ENCODE measurements at regions not wholly inside any gene's neighbourhood (a gene's known extent, or its start where the extent isn't known, plus 50 kb on each side); places are given as distances from the start of the nearest gene placed in this dataset.

GRCh38 chr5:107799306-107799705 is 128.6 kb upstream of the EFNA5 start:
- H3K4me3 Mint-ChIP-seq: no peak overlapping the region

GRCh38 chr5:107796797-107797196 is 126.1 kb upstream of the EFNA5 start:
- H4K20me1 ChIP-seq (ENCODE audit: insufficient read depth, low read length): no peaks in the 10 kb centered on the region
- H3K36me3 ChIP-seq (replicated peaks in 1 of 2; ENCODE audit: control insufficient read depth in 1 of 2, insufficient read depth in 2 of 2, low read length in 2 of 2): no peaks in the 10 kb centered on the region
- no CpG with 5 or more reads among the region's 3 CpGs for WGBS (ENCODE audit: insufficient coverage)
- H2AFZ ChIP-seq (ENCODE audit: insufficient read depth, low read depth, low read length, poor library complexity, severe bottlenecking): no peak overlapping the region
- H3K4me3 ChIP-seq (replicated peaks in 1 of 3; ENCODE audit: low read depth in 2 of 3, low read length in 3 of 3): no peak overlapping the region
- no peaks in the 10 kb centered on the region for H3K27me3 ChIP-seq (ENCODE audit: control insufficient read depth in 2 of 2, insufficient read depth in 2 of 2, low read length in 2 of 2)
- intact Hi-C loops (cut with micrococcal nuclease): no loop called here
- DNase-seq: no peak
- no peak overlapping the region for H3K9ac ChIP-seq (ENCODE audit: insufficient read depth, low read length, poor library complexity, severe bottlenecking)
- no peaks in the 10 kb centered on the region for H3K4me1 ChIP-seq (ENCODE audit: control insufficient read depth in 1 of 2, insufficient read depth in 2 of 2, low read length in 2 of 2)
- Mint-ChIP-seq H3K4me3 (no peak overlapping the region), H3K36me3 (no peaks in the 10 kb centered on the region), H3K9me3 (peaks cover 4 to 27% (median 15%) of the 10 kb centered on the region in 7 donors), H3K27ac (no peak overlapping the region), H3K27me3 (ENCODE audit: low read depth in 3 of 3) (peaks cover 0 to 2% (median 0%) of the 10 kb centered on the region in 3 donors), H3K4me1 (no peaks in the 10 kb centered on the region)
- peaks cover 13 to 23% of the 10 kb centered on the region in 2 donors for H3K9me3 ChIP-seq (replicated peaks in 1 of 2; ENCODE audit: control insufficient read depth in 1 of 2, insufficient read depth in 1 of 2, low read length in 2 of 2)
- no peaks in the 10 kb centered on the region for H3K79me2 ChIP-seq (ENCODE audit: insufficient read depth, low read length)
- H3K27ac ChIP-seq (ENCODE audit: low read depth in 1 of 2, low read length in 2 of 2): no peak overlapping the region
- H3K4me2 ChIP-seq (replicated peaks; ENCODE audit: extremely low read depth, low read length, poor library complexity, severe bottlenecking): no peak overlapping the region
- TF ChIP-seq, protein P1, sequence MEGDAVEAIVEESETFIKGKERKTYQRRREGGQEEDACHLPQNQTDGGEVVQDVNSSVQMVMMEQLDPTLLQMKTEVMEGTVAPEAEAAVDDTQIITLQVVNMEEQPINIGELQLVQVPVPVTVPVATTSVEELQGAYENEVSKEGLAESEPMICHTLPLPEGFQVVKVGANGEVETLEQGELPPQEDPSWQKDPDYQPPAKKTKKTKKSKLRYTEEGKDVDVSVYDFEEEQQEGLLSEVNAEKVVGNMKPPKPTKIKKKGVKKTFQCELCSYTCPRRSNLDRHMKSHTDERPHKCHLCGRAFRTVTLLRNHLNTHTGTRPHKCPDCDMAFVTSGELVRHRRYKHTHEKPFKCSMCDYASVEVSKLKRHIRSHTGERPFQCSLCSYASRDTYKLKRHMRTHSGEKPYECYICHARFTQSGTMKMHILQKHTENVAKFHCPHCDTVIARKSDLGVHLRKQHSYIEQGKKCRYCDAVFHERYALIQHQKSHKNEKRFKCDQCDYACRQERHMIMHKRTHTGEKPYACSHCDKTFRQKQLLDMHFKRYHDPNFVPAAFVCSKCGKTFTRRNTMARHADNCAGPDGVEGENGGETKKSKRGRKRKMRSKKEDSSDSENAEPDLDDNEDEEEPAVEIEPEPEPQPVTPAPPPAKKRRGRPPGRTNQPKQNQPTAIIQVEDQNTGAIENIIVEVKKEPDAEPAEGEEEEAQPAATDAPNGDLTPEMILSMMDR (IDR thresholded peaks at IDR 0.05): no peak

More at GRCh38 chr5:107799306-107799705, 128.6 kb upstream of the EFNA5 start:
- Histone ChIP-seq H3K9me3 (replicated peaks in 1 of 2; ENCODE audit: control insufficient read depth in 1 of 2, insufficient read depth in 1 of 2, low read length in 2 of 2) (peaks cover 5 to 23% of the 10 kb centered on the region in 2 donors), H3K27ac (ENCODE audit: low read depth in 1 of 2, low read length in 2 of 2) (no peak overlapping the region), H3K27me3 (ENCODE audit: control insufficient read depth in 2 of 2, insufficient read depth in 2 of 2, low read length in 2 of 2) (no peaks in the 10 kb centered on the region), H4K20me1 (ENCODE audit: insufficient read depth, low read length) (no peaks in the 10 kb centered on the region), H3K4me1 (ENCODE audit: control insufficient read depth in 1 of 2, insufficient read depth in 2 of 2, low read length in 2 of 2) (no peaks in the 10 kb centered on the region), H3K9ac (ENCODE audit: insufficient read depth, low read length, poor library complexity, severe bottlenecking) (no peak overlapping the region), H3K4me3 (replicated peaks in 1 of 3; ENCODE audit: low read depth in 2 of 3, low read length in 3 of 3) (no peak overlapping the region), H3K79me2 (ENCODE audit: insufficient read depth, low read length) (no peaks in the 10 kb centered on the region), H3K36me3 (replicated peaks in 1 of 2; ENCODE audit: control insufficient read depth in 1 of 2, insufficient read depth in 2 of 2, low read length in 2 of 2) (no peaks in the 10 kb centered on the region), H2AFZ (ENCODE audit: insufficient read depth, low read depth, low read length, poor library complexity, severe bottlenecking) (no peak overlapping the region), H3K4me2 (replicated peaks; ENCODE audit: extremely low read depth, low read length, poor library complexity, severe bottlenecking) (no peak overlapping the region)
- Mint-ChIP-seq H3K36me3 (no peaks in the 10 kb centered on the region), H3K27ac (no peak overlapping the region), H3K4me1 (no peaks in the 10 kb centered on the region), H3K27me3 (ENCODE audit: low read depth in 3 of 3) (no peaks in the 10 kb centered on the region), H3K9me3 (peaks cover 4 to 26% (median 14%) of the 10 kb centered on the region in 7 donors)
- no peak for DNase-seq
- TF ChIP-seq, protein P1 (IDR thresholded peaks at IDR 0.05): no peak
- WGBS (ENCODE audit: insufficient coverage): 89% methylated on average over 7 of the region's 7 CpGs
- intact Hi-C loops (cut with micrococcal nuclease): no loop called here

All from CD14-positive monocyte (primary cell).